Pulmonary artery endothelial cell (primary cell): ENCODE measurements at regions not wholly inside any gene's neighbourhood (a gene's known extent, or its start where the extent isn't known, plus 50 kb on each side); places are given as distances from the start of the nearest gene placed in this dataset.
A peak's percentile ranks its signal among the peaks of the same experiment; 100 is the strongest.

Experiments
- DNase-seq: peaks from one replicate; pipeline ENCODE4 v3.0.0-alpha.2; 2011; ENCODE audit warnings: low read depth, low spot score

DNA sequence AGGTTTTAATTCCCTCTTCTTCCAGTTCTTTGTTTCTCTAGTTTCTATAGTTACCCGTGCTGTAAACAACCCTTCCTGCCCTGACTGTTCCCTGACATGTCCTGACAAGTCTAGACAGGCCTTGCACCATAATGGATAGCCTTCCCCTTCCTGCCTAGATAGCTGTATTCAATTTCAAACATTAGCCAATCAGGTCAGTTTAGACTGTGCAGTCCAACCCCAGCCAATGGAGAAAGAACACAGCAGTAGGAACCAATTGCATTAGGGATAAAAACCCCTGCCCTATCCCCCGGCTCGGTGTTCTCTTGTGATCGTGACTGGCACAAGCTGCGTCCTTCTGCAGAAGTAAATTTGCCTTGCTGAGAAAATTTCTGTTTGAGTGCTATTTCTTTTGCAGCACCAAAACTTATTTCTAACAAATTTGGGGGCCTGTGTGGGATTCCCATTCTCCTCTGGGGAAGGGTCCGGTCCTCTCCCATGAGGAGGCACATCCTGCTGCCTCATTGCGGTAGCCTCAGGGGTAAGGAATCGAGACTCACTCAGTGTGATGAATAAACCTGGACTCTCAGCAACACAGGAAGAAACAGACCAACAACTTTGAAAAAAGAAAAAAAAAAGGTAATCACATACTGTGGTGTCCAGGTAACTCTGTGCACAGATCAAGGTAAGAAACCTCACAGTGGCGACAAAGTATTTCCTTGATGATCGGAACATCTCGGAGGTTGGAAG is 248.7 kb upstream of the ECI2 start:
- no peak for DNase-seq

DNA sequence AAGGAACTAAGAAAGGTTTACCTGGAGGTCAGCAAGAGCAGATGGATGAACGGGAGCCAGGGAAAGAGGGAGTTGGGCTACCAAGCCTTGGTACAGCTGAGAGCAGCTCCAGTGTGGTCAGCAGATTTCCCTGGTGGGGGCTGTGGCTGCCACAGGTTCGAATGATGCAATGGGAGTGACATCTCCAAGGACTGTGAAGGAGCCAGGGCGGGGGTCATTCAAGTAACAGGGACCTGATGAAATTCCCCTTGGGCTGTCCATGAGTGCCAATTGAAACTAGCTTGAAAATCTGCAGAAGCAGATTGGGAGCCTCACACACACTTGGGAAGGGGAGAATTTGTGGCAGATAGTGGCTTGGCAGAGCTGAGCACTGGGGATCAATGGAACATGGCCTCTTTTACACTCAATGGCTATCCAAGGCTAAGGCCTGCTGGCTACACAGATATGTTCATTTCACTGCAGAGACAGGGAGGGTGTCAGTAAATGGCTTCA is 247.0 kb upstream of the ECI2 start:
- DNase-seq = no peak

DNA sequence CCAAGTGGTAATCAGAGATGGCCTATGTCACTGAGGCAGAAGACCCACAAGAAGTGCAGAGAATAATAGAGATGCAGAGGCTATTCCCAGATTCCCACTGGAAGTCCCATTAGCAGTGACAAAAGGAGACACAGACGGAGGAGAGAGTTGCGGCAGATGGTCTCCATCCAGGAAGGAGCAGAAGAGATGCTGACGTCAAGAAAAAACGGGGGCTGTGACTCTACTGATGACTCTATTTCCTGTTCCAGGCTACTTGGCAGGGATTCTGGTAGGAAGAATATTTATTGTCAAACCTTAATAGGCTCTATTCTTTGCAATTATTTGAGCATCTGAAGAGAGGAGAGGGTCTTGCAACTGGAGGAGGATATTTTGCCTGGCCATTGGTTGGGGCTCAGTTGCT is 246.0 kb upstream of the ECI2 start:
- peak; percentile 49 for DNase-seq

DNA sequence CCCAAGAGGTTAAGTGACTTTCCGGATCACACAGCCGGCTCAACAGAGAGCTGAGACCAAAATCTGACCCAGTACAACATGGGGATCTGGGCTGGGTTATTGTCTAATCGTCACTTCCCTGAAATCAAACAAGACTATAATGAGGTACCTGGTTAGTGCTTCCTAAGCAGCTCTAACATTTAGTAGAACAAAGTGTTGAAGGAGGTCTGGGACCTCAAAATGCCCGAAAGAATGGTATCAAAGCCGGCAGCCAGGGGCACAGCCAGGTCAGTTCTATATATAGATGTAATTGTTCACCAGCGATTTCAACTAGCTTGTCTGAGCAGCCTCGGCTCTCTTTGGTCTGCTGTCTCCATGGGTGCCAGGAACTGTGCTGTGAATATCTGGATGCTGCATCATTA is 245.5 kb upstream of the ECI2 start:
- DNase-seq = no peak

DNA sequence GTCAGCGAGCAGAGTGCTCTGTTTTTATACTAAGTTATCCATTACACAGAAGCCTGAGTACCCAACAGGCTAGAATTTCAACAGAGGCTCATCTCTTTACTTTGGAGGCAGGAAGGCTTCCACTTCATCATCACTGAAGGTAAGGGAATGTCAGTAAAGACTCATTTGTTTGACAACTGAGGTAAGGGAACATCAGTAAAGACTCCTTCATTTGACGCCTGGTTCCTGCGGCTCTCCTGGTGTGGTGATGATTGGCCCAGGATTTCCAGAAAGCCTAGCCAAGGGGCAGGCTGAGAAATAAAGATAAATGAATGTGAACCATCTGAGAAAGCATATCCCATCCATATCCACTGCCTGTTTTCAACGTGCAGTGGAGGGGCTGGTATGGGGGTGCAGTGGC is 244.6 kb upstream of the ECI2 start:
- no peak for DNase-seq

DNA sequence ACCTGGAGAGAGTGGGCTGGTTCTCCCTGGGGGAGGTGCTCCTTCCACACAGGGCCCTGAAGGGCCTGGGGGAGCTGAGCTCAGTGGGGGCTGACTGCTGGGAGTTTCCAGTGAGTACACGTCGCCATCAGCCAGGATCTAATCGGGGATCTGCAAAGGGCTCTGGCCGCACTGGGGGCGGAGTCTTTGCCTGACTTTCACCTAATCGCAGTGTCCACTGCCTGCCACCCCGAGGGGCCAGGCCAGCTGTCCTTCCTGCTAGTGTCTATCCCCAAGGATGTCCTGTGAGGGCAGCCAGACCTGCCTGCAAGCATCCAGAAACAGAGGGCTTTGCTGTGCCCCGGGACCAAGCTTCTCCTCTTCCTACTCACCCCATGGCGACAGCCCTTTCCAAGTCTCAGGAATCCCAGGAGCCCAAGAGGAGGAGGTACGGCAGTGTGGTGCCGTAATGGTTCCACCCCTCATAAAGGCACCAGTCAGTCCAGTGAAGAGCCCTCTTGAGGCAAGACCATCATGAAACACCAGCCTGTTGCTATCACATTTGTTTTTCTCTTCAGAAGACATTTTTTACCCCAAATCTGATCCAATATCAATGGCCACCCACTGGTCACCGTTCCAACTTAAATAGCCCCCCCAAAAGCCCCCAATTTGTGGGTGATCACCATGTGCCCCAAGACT is 243.1 kb upstream of the ECI2 start:
- DNase-seq = no peak

DNA sequence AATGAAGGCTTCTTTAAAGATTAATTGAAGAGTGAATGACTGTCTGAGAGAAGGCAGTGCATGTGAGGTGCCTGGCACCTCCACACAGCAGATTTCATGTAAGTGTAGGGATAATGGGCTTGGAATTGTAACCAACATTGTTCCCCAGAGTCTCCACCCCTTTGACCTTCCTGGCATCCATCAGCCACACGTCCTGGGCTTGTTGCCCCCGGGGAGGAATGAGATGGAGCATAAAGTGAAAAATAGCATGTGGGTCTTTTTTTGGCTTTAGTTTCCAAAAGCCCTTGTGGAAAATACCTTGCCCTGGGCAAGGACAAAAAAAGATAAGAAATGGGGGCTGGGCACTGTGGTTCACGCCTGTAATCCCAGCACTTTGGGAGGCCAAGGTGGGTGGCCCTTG is 242.2 kb upstream of the ECI2 start:
- no peak for DNase-seq

DNA sequence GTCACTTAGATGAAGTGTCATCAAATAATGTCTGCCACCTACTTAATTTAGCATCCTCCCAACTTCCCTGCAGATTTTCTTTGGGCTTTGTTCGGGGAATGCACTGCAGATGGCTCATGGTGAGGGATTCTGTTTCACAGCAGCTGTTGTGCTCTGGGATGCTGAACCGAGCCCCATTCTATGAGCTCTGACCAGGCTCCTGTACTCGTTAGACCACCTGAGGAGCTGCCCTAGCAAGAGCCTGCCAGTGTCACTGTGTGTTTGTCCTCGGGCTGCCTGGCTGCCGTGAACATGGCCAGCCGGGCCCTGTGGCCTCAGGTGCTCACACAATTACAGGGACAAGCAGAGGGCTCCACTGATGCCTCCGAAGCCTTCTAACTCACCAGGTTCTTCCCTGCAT is 238.8 kb upstream of the ECI2 start:
- no peak for DNase-seq

DNA sequence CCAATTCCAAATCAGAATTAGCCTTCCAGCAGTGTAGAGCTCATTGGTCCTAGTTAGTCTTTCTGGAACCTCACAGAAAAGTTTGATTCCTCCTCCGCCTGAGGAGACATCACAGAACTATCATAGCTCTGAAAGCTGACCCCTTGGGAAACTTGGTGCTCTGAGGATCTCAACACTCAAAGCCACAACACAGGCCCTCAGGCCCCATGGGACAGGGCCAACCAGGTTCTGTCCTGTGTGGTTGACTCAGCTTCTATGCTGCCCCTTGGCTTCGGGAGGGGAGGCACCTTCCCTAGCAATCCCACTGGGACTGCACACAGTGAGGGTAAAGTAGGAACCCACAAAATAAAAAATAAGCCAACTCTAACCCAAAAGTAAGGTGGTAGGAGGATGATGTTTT is 237.5 kb upstream of the ECI2 start:
- no peak for DNase-seq

DNA sequence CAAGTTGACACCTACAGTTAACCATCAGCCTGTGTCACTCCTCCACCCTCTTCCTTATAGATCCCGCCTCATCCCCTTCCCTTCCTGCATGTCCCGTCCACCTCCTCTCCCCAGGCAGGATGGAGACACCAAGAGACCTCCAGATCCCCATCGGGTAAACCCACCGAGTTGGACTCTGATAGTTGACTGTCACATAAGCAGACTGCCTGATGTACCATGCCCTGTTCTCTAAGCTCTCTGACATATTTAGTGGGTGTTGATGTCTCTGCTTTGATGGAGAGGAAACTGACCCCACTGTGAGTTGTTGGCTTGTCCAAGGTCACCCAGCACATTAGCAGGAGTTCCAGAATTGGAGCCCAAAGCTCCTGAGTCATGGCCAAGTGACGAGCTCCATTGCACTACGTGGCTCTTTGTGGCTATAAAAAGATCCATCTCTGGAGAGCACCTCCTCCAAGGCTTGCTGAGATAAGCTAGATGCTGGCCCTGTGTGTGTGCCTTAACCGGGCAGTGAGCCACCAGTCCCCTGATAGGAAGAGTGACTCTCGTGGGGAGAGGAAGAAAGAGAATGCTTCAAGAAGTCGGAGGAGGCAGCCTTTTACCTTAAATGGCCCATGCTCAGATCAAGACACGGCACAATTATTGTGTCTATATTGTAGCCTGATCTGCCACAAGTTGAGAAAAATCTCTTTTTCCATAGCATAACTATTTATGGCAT is 236.0 kb upstream of the ECI2 start:
- DNase-seq = no peak

DNA sequence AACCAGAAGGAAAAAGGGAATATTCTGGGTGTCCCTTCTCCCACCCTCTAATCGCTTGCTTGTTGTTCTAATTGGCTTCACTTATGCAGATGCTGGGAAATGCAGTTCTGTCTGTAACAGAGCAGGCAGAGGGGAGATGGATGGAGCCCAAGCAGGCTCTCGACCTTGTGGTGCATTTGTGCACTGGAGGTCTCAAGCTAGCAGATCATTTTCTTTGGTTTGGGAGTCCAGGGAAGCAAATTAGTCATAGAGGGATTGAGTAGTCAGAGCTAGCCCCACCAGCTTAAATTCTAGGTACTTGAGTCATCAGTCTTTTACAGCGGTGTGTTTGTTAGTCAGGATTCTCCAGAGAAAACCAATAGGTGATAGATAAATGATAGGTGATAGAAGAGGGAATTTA is 234.7 kb upstream of the ECI2 start:
- no peak for DNase-seq

DNA sequence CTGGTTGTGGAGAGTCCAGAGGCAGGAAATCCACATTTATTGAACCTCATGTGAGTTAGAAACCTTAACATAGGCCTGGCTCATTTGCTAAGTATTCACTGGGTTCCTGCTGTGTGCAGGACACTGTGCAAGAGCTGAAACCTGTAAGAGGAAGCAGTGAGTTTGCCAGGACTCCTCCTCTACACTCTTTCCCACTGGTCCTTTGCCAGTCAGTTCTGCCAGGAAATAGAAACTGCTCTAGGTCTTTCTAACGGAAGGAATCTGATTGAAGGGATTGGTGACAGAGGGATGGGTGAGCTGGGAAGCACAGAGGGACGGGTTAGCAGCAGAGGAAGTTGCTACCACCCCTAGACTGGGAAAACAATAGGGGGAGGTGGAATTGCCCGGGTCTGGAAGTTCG is 234.2 kb upstream of the ECI2 start:
- DNase-seq = no peak

DNA sequence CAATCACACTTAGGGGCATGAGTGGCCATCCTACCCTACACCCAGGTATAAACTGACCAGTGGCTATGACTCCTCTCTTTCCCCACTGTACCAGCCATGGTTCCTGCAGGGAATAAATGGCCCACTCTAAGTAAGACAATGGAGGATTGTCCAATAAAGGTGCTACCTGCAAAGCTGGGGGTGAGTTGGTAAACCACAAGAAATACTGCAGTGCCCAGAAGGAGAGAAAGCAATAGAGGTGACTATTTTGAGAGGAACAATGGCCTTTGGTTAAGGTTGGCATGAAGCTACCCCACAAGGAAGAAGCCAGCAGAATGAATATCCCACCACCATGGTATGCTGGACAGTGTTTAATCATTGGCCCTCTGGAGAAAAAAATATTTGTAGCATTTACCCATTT is 233.3 kb upstream of the ECI2 start:
- no peak for DNase-seq

DNA sequence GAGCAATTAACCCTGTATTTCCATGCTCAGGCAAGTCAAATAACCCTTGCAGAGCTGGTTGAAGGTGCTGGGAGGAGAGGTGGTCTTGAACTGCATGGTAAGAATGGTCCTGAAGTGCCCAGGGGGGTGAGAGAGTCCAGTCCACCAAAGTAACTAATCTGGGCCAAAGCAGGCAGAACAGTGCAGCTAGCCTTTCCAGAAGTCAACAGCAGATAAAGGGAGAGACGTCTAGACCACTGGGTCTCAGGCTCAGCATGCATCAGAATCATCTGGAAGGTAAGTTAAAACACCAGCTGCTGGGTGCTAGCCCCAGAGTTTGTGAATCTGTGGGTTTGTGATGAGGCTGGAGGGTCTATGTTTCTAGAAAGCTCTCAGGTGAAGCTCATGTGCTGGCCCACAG is 232.3 kb upstream of the ECI2 start:
- no peak for DNase-seq

DNA sequence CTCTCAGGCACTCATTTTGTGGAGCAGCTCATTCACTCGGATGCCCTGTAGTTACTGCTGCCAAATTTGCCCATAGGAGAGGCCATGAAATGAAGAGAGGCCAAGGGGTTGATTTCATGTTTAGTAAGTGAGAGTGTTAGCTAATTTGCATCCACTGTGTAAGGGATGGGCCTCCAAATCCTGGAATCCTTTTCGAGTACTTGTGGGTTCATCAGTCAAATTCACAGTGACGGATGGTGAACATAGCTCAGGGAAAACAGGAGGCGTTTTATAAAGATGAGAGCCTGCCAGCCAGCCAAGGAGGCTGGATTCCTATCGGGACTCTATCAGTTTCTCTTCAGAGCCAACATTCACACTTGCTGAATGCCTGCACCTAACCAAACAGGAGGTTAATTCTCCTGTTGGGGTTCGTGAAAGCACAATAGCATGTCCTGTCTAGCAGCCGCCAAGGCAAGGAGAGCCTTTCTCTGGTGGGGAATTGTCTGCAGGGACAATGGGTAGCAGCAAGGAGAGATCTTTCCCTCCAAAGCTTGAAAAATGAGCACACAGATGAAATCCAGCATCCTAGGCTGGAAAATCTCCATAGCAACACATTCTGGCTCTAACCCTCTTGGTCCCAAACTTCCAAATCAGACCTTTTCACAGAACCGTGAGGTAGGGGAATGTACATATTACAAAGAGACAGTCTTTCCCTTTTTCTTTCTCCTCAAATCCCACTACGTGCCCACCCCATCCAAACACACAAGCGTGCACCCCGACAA is 231.4 kb upstream of the ECI2 start:
- no peak for DNase-seq

DNA sequence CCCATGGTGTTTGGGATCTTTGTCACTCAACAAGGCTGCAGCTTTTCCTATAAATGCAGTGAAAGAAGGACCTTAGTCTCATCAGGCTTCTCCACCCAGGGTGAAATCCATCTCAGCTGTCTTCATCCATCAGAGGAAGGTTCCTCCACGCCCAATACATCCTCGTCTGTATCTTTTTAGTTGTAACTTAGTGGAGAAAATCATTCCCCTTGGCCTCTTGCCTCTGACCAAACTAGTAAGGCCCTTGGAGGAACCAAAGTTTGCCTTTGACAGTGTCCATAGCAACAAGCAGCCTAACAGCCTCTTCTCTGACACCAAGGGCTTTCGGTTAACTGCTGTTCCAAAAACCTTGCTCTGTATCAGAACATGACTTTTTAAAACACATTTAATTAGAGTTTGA is 230.3 kb upstream of the ECI2 start:
- DNase-seq = no peak

DNA sequence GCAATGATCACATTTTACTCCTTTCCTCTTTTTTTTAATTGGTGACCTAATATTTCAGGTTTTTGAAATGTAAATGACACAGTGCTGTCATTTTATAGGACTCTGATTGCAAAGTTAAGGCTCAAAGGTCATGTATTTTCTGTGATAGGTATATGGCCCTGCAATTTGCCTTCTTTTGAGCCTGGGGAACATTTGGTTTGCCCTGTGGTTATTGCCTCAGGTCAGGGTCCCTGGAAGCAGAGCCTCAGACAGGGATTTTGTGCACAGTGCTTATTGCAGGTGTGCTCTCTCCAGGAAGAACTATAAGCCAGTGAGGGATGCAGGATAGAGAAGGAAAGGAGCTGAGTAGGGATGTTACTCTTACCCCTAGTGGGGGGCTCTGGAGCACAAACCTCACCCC is 229.3 kb upstream of the ECI2 start:
- no peak for DNase-seq

DNA sequence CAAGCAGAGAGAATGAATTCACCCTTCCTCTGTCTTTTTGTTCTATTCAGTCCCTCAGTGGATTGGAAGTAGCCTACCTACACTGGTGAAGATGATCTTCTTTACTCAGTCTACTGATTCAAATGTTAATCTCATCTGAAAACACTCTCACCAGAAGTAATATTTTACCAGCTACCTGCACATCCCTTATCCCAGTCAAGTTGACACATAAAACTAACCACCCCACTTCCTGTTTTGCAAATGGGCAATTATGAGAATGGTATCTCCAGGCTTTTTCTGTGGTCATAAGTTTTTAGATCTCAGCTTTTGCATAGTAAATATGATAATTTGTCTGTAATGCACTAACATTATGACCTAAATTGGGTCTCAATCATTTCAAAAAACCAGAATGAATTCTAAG is 228.8 kb upstream of the ECI2 start:
- no peak for DNase-seq

DNA sequence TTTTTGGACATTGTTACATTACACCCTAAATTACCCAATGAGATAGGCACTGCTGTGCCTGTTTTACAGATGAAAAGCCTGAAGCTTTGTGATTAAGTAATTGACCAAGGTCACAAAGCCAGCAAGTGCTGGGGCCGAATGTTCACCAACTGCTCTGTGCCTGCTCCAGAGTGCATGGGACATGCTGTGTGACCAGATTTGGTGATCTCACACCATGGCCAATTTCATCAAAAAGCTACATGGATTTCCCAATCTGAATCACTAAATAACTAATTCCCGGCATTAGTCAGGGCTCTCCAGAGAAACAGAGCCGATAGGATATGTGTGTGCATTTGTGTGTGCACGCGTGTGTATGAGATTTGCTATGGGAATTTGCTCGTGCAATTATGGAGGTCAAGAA is 228.3 kb upstream of the ECI2 start:
- no peak for DNase-seq

DNA sequence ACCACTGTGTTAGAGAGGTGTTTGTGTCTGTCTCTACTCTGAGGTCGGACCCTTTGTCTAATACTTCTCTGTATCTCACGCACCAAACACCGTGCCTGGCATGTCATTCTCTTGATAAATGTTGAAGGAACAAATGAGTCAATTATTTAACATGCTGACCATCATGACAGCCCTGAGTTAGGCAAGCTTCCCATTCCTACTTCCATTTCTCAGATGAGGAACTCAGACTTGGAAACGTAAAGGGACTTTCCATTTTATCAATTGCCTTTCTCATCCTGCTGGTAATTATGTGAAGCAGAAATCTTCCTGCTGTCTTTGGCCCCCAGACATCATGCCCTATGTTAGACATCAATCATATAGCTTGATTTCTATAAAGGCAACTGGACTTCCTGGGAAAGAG is 227.0 kb upstream of the ECI2 start:
- no peak for DNase-seq

DNA sequence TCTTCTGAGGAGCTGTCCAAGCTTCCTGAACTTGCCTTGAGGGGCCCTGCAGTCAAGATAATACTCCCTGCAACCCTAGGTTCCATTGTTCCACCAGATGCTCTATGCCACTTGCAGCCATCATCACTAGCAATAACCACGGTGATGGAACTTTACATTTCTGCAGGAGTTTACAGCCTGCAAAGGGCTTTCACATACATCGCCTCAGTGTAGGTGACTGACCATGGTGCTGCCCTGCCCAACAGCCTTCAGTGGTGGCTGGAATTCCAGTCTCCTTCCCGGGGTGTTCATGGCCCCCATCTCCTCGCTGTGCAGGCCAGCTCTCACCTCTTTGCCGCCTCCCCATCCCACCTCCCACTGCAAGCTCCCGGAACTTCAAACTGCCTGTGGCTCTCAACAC is 225.5 kb upstream of the ECI2 start:
- DNase-seq = no peak
